Gastrocnemius medialis (tissue), 4 donors: ENCODE measurements at regions not wholly inside any gene's neighbourhood (a gene's known extent, or its start where the extent isn't known, plus 50 kb on each side); places are given as distances from the start of the nearest gene placed in this dataset.

Source experiments
- CTCF ChIP-seq, 5 experiments: fragments of 450-650 bp in 3 of 5; fragments of 200-600 bp in 2 of 5; sonication (generic) in 2 of 5; IDR thresholded peaks in 4 of 5; conservative IDR thresholded peaks in 1 of 5; 1 replicate in 4 of 5; 2 replicates in 1 of 5; pipeline ENCODE4 v1.5.1; 2016 to 2019; ENCODE audit warnings: antibody characterized with exemption in 5 of 5, mild to moderate bottlenecking in 3 of 5, moderate library complexity in 3 of 5
- POLR2A ChIP-seq, 2 donors: fragments of 450-650 bp; IDR thresholded peaks; one replicate each; pipeline ENCODE4 v1.6.1; 2017; ENCODE audit warnings: antibody characterized with exemption in 2 of 2, mild to moderate bottlenecking in 2 of 2, moderate library complexity in 2 of 2

DNA sequence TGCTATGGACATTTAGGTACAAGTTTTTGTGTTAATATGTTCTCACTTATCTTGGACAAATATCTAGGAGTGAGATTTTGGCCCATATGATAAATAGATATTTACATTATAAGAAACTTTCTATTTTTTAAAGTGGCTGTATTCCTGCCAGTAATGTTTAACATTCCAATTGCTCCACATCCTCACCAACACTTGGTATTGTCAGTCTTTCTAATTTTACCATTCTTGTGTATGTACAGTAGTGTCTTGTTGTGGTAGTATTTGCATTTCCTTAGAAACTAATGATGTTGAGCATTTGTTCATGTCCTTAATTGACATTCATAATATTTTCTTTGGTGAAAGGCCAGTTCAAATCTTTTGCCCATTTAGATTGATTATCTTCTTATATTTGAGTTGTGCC lies 171.4 kb upstream of the TSHZ3 start:
- TF ChIP-seq POLR2A (IDR thresholded peaks at IDR 0.05), result no peak
- no peak for TF ChIP-seq CTCF (IDR thresholded peaks at IDR 0.05 in 4 of 5, conservative IDR thresholded peaks at IDR 0.05 in 1 of 5)
